HG03354 (cell line): ENCODE measurements at regions not wholly inside any gene's neighbourhood (a gene's known extent, or its start where the extent isn't known, plus 50 kb on each side); places are given as distances from the start of the nearest gene placed in this dataset.

Experiments
- ATAC-seq: cut with Tn5 transposase; IDR thresholded peaks from one replicate; pipeline ENCODE4 v1.9.1; 2021; ENCODE audit warnings: mild to moderate bottlenecking; ENCODE audit not compliant: unreplicated experiment, poor library complexity, severe bottlenecking

- no peak for ATAC-seq
Measured at GRCh38 chr15:96108405-96108804, 222.1 kb upstream of the NR2F2 start.

- ATAC-seq = no peak
Measured at GRCh38 chr15:96109820-96110219, 220.7 kb upstream of the NR2F2 start.

DNA sequence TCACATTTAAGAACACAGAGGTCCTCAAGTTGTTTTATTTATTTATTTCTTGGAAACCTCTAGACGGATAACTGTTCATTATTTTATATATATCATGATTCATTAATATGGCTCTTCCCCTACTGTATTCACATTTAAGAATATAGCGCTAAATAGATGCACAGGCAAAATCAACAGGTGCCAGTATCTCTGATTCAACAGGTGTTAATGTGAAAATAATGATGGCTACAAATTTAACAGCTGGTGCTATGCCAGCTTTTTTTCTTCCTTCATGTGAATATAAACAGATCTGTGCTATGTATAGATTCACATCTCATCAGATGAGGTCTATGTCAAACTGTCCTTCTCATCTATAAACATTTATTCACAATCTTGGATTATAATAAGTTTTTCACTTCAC lies 218.5 kb upstream of the NR2F2 start:
- no peak for ATAC-seq

DNA sequence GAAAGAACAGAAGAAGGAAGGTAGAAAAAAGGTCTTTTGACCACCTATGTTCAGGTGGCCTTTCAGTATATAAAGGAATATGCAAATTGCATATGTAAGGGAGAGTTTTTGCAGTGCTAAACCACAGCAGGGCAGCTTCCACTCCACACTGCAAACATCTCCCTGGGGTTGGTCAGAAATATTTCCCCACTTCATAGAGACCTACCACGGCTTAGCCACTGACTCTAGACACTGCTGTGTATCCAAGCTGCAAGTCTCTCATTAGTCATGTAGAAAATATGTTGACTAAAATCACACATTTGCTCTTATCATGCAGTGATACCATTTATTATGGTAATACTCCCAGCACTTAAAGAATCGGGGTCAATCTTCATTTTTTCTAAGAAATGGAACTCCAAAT lies 214.9 kb upstream of the NR2F2 start:
- ATAC-seq = no peak

DNA sequence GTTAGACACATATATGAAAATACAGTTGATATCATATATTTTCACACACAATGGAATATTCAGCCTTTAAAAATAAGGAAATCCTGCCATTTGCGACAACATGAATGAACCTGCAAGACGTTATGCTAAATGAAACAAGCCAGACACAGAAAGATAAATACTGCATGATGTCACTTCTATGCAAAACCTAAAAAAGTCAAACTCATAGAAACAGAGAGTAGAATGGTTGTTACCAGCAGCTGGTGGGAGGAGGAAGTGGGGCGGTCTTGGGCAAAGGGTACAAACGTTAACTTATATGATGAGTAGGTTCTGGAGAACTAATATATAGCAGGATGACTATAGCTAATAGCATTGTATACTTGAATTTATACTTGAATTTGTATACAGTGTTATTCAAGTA lies 213.2 kb upstream of the NR2F2 start:
- no peak for ATAC-seq

GRCh38 chr15:96119734-96120133 lies 210.8 kb upstream of the NR2F2 start:
- ATAC-seq = no peak

DNA sequence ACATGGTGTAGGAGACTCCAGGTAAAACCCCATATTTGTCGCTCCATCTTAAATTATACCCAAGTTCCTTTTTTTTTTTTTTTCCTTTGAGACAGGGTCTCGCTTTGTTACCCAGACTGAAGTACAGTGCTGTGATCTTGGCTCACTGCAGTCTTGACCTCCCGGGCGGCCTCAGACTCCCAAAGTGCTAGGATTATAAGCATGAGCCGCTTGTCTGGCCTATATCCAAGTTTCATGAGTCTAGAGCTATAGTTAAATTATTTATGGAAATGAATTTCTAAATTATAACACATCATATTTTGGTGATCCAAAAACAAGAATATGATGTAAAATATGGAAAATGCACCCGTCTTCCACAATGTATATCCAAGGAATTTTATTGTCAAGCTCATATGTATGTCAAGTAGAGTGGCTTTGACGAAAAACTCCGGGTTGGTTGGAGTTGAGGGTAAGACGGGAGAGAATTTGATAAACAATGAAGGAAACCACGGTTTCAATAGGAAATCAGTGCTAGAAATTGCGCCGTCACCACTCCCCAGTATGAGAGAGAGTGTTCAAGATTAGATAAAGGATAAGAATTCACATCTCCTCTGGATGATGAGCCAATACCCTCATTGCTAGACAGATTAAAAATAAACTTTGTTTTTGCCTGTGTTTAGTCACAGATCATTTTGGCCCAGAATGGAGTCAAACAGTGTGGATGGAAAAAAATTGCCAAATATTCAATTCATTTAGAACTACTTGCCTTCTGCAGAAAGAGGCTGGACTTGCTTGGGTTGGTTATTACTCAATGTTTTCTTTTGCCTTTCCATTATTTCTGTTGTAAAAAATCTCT lies 209.2 kb upstream of the NR2F2 start:
- ATAC-seq = no peak

- no peak for ATAC-seq
Measured at GRCh38 chr15:96122077-96123027, 208.1 kb upstream of the NR2F2 start.

GRCh38 chr15:96123028-96123400 lies 207.5 kb upstream of the NR2F2 start:
- no peak for ATAC-seq

GRCh38 chr15:96123630-96124187 lies 206.8 kb upstream of the NR2F2 start:
- ATAC-seq = no peak

- ATAC-seq = no peak
Measured at GRCh38 chr15:96124436-96124835, 206.1 kb upstream of the NR2F2 start.

DNA sequence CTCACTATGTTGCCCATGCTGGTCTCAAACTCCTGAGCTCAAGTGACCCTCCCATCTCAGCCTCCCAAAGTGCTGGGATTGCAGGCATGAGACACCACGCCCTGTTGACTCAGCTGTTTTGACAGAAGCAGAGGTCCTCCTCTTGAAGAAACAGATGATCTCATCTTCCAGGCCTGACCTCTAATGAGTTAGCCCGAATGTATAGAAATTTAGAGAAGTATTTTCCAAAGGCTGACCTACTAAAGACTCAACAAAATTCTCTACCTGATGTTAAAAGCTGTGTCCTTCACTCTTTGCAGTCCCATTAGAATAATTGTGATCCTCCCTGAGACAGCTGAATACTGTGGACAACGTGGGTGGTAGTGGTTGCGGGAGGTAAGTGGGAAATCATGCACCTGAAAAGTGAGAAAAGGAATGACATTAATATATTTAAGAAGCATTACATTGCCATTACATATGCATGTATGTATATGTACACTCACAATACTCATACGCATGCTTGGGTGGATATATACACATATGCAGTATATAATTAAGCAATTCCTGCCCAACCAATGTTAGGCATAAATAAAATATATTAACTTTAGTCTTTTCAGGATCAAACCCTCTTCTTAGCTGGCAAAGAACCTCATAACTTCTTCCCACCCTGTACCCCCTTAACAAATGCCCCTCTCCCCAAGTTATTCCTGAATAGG lies 204.6 kb upstream of the NR2F2 start:
- no peak for ATAC-seq

- no peak for ATAC-seq
Measured at GRCh38 chr15:96126859-96127258, 203.6 kb upstream of the NR2F2 start.

DNA sequence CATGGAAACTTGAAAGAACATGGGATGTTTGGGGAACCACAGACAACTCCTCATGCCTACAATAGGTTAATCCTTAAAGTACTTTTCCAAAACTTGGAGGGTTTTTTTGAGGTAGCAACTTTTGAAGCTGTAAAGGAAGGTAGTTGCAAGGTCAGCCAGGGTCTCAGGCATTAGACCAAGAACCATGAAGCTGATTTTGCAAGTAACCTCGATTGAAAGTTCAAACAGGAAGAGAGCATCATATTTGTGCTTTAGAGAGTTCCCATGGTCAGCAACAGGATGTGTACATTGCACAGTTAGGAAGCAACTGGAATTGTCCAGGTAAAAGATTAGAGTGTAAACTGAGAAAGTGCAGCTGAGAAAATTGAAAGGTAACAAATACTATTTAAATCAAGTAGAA lies 199.8 kb upstream of the NR2F2 start:
- ATAC-seq = no peak

DNA sequence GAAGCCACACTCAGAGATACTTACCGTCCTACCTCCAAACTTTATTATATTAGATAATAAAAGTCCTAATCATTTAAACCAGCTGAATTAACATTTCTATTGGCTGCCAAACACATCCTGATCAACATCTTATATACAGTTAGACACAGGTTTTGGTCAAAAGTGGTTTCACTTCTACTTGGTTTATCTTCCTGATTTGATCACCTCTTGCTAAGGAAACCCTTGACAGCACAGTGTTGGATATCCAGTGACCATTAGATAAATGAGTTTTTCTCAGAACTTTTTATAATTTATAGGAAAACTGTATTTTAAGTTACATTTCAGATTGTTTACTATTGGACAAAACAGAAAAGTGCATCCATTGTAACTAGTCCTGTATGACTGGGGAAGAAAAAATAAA lies 198.4 kb upstream of the NR2F2 start:
- ATAC-seq = no peak

GRCh38 chr15:96135166-96136093 lies 195.1 kb upstream of the NR2F2 start:
- no peak for ATAC-seq

GRCh38 chr15:96138985-96139384 lies 191.5 kb upstream of the NR2F2 start:
- ATAC-seq = no peak

DNA sequence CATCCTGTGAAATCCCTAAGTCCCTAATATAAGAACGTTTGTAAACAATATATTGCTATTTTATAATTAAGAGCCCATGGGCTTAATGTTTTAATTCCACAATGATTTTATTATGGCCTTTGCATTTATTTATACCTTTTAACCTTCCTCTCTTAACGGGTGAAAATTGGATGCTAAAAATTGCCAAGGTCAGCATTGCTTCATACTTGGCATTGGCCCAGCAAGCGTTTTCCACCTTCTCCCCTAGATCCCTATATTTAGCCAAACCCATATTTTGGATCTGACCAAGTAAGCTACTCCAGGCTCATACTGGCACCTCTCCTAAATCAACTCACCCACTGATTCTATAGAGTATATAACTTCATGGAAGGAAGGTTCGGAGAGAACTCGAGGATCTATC lies 188.0 kb upstream of the NR2F2 start:
- ATAC-seq = no peak

- ATAC-seq = no peak
Measured at GRCh38 chr15:96144734-96145133, 185.8 kb upstream of the NR2F2 start.
